Spleen (tissue), 7 donors: ENCODE measurements at regions not wholly inside any gene's neighbourhood (a gene's known extent, or its start where the extent isn't known, plus 50 kb on each side); places are given as distances from the start of the nearest gene placed in this dataset.

ENCODE experiments used
- POLR2A ChIP-seq, 3 donors: fragments of 450-650 bp; IDR thresholded peaks; one replicate each; pipeline ENCODE4 v1.5.1; 2017; ENCODE audit warnings: antibody characterized with exemption in 3 of 3, mild to moderate bottlenecking in 1 of 3
- POLR2AphosphoS5 ChIP-seq, 3 donors: sonication (generic); formaldehyde crosslinking; IDR thresholded peaks; one replicate each; pipeline ENCODE4 v1.5.1; 2017; ENCODE audit warnings: antibody characterized with exemption in 3 of 3
- TF ChIP-seq, protein P1 (sequence below), 11 experiments: fragments of 200-600 bp in 7 of 11; fragments of 450-650 bp in 4 of 11; sonication (generic) in 4 of 11; IDR thresholded peaks in 8 of 11; conservative IDR thresholded peaks in 3 of 11; 1 replicate in 7 of 11; 2 replicates in 4 of 11; pipeline versions ENCODE4 v1.4.0 to v1.8.0; 2016 to 2021; ENCODE audit warnings: antibody characterized with exemption in 11 of 11, inconsistent platforms in 4 of 11, mild to moderate bottlenecking in 1 of 11
- donor health status: DM: no; HTN: no; CAD: no; lungs with moderate emphysema.
- donor health status: DM: no; HTN: no; CAD: no.
- donor health status: DM: no; HTN: no; CAD: no.

DNA sequence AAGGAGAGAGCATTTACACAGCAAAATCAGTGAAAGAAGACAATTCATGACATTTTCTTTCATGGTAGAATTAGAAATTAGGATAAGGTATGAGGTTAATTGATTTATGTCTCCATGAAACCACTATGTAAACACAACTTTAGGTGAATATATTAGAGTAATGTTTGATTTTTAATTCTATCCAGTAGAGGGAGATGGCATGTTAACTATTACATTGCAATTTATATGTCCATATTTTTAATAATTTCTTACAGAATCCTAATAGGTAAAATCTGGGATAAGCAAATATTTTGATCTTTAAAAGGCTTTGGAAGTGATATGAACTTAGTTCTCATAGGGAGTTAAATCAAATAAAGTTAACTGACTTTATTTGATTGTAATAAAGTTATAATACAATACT is 373.4 kb upstream of the PDE3A start:
- TF ChIP-seq, protein P1, sequence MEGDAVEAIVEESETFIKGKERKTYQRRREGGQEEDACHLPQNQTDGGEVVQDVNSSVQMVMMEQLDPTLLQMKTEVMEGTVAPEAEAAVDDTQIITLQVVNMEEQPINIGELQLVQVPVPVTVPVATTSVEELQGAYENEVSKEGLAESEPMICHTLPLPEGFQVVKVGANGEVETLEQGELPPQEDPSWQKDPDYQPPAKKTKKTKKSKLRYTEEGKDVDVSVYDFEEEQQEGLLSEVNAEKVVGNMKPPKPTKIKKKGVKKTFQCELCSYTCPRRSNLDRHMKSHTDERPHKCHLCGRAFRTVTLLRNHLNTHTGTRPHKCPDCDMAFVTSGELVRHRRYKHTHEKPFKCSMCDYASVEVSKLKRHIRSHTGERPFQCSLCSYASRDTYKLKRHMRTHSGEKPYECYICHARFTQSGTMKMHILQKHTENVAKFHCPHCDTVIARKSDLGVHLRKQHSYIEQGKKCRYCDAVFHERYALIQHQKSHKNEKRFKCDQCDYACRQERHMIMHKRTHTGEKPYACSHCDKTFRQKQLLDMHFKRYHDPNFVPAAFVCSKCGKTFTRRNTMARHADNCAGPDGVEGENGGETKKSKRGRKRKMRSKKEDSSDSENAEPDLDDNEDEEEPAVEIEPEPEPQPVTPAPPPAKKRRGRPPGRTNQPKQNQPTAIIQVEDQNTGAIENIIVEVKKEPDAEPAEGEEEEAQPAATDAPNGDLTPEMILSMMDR (IDR thresholded peaks at IDR 0.05 in 8 of 11, conservative IDR thresholded peaks at IDR 0.05 in 3 of 11): no peak
- TF ChIP-seq POLR2AphosphoS5 (IDR thresholded peaks at IDR 0.05) (no peak), POLR2A (IDR thresholded peaks at IDR 0.05) (no peak)
